ENCODE measurements at regions not wholly inside any gene's neighbourhood (a gene's known extent, or its start where the extent isn't known, plus 50 kb on each side); places are given as distances from the start of the nearest gene placed in this dataset.

- TF ChIP-seq CTCF (conservative IDR thresholded peaks at IDR 0.05; ENCODE audit: low read depth, low read length) (no peak), EZH2 (IDR thresholded peaks at IDR 0.05; ENCODE audit: borderline replicate concordance, low read depth, low read length, poor library complexity, severe bottlenecking) (no peak)
Observed at GRCh38 chr11:32259641-32260081, 168.8 kb downstream of the RCN1 start.
